Left hindlimb (tissue), 1 donor: ENCODE measurements at regions not wholly inside any gene's neighbourhood (a gene's known extent, or its start where the extent isn't known, plus 50 kb on each side); places are given as distances from the start of the nearest gene placed in this dataset.
A peak's percentile ranks its signal among the peaks of the same experiment; 100 is the strongest.

Experiments used
- DNase-seq: peaks from one replicate; pipeline ENCODE4 v3.0.0-alpha.2; 2018

GRCh38 chr10:58140691-58141347 lies 126.9 kb downstream of the IPMK start:
- DNase-seq: no peak

GRCh38 chr10:58140054-58140453 lies 127.6 kb downstream of the IPMK start:
- DNase-seq: no peak

- DNase-seq: no peak
Observed at GRCh38 chr10:58137813-58138212, 129.9 kb downstream of the IPMK start.

GRCh38 chr10:58115218-58116050 lies 152.3 kb downstream of the IPMK start:
- DNase-seq: no peak

GRCh38 chr10:58109731-58110130 lies 158.0 kb downstream of the IPMK start:
- no peak for DNase-seq

GRCh38 chr10:58107506-58107905 lies 160.2 kb downstream of the IPMK start:
- DNase-seq: no peak

- DNase-seq: no peak
Observed at GRCh38 chr10:58106211-58107035, 161.3 kb downstream of the IPMK start.

- peak; percentile 70 for DNase-seq
Observed at GRCh38 chr10:58104351-58104751, 163.3 kb downstream of the IPMK start.

GRCh38 chr10:58102897-58103296 lies 164.8 kb downstream of the IPMK start:
- no peak for DNase-seq

- no peak for DNase-seq
Observed at GRCh38 chr10:58101682-58102081, 166.0 kb downstream of the IPMK start.

GRCh38 chr10:58094985-58095718 lies 172.5 kb downstream of the IPMK start:
- no peak for DNase-seq

GRCh38 chr10:58091886-58092285 lies 175.8 kb downstream of the IPMK start:
- no peak for DNase-seq

GRCh38 chr10:58089739-58090138 lies 178.0 kb downstream of the IPMK start:
- DNase-seq: no peak

GRCh38 chr10:58087896-58088295 lies 179.8 kb downstream of the IPMK start:
- no peak for DNase-seq

GRCh38 chr10:58086763-58087150 lies 180.9 kb downstream of the IPMK start:
- DNase-seq: no peak

- DNase-seq: no peak
Observed at GRCh38 chr10:58086144-58086762, 181.4 kb downstream of the IPMK start.

GRCh38 chr10:58082248-58082647 lies 185.4 kb downstream of the IPMK start:
- DNase-seq: no peak

- DNase-seq: no peak
Observed at GRCh38 chr10:58081353-58081752, 186.3 kb downstream of the IPMK start.

- no peak for DNase-seq
Observed at GRCh38 chr10:58079461-58079860, 188.2 kb downstream of the IPMK start.

GRCh38 chr10:58072634-58073033 lies 195.1 kb downstream of the IPMK start:
- no peak for DNase-seq

- peak; percentile 29 for DNase-seq
Observed at GRCh38 chr10:58070956-58071355, 196.7 kb downstream of the IPMK start.

- no peak for DNase-seq
Observed at GRCh38 chr10:58068809-58069208, 198.9 kb downstream of the IPMK start.
